Transverse colon (tissue), 4 donors: ENCODE measurements at regions not wholly inside any gene's neighbourhood (a gene's known extent, or its start where the extent isn't known, plus 50 kb on each side); places are given as distances from the start of the nearest gene placed in this dataset.

Experiments used
- EP300 ChIP-seq: sonication (generic); formaldehyde crosslinking; IDR thresholded peaks from one replicate; pipeline ENCODE4 v1.6.1; 2017; ENCODE audit warnings: antibody characterized with exemption, low read depth
- POLR2A ChIP-seq: fragments of 450-650 bp; IDR thresholded peaks from one replicate; pipeline ENCODE4 v1.6.1; 2016; ENCODE audit warnings: antibody characterized with exemption, mild to moderate bottlenecking, moderate library complexity
- POLR2AphosphoS5 ChIP-seq, 3 donors: sonication (generic); formaldehyde crosslinking; IDR thresholded peaks; one replicate each; pipeline ENCODE4 v1.6.1; 2016; ENCODE audit warnings: antibody characterized with exemption in 3 of 3
- TF ChIP-seq, protein P1 (sequence below), 5 experiments: fragments of 200-600 bp in 3 of 5; fragments of 450-650 bp in 2 of 5; sonication (generic) in 3 of 5; IDR thresholded peaks; 1 replicate in 2 of 5; 2 replicates in 3 of 5; pipeline ENCODE4 v1.5.1; 2016 to 2017; ENCODE audit warnings: antibody characterized with exemption in 5 of 5, inconsistent platforms in 3 of 5, mild to moderate bottlenecking in 2 of 5, moderate library complexity in 1 of 5

DNA sequence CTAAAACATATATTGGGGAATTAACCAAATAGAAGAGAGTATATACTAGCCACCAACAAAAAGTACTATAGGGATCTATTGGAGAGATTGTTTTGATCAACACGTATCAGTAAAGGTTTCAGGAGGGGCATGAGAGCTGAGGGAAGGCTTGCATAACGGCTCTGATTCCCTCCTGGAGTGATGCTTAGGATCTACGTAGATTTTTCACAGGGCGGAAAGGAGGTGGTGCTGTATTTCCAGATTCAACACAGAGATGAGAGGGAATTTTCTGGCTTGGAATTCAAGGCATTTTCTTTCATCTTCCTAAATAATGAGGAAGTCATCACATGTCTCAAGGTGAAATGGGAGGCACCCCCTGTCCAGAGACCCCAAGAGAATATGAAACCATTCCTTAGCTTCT is 443.8 kb downstream of the CMPK2 start:
- TF ChIP-seq, protein P1, sequence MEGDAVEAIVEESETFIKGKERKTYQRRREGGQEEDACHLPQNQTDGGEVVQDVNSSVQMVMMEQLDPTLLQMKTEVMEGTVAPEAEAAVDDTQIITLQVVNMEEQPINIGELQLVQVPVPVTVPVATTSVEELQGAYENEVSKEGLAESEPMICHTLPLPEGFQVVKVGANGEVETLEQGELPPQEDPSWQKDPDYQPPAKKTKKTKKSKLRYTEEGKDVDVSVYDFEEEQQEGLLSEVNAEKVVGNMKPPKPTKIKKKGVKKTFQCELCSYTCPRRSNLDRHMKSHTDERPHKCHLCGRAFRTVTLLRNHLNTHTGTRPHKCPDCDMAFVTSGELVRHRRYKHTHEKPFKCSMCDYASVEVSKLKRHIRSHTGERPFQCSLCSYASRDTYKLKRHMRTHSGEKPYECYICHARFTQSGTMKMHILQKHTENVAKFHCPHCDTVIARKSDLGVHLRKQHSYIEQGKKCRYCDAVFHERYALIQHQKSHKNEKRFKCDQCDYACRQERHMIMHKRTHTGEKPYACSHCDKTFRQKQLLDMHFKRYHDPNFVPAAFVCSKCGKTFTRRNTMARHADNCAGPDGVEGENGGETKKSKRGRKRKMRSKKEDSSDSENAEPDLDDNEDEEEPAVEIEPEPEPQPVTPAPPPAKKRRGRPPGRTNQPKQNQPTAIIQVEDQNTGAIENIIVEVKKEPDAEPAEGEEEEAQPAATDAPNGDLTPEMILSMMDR (IDR thresholded peaks at IDR 0.05) = no peak
- TF ChIP-seq EP300 (no peak), POLR2A (no peak), POLR2AphosphoS5 (IDR thresholded peaks at IDR 0.05) (no peak)
